GM19099 (cell line): ENCODE measurements at regions not wholly inside any gene's neighbourhood (a gene's known extent, or its start where the extent isn't known, plus 50 kb on each side); places are given as distances from the start of the nearest gene placed in this dataset.

Experiments
- POLR2A ChIP-seq: IDR thresholded peaks from 3 replicates; pipeline ENCODE4 v1.6.1; 2011; ENCODE audit warnings: low read depth; ENCODE audit not compliant: insufficient read length; ENCODE audit errors: extremely low read depth

DNA sequence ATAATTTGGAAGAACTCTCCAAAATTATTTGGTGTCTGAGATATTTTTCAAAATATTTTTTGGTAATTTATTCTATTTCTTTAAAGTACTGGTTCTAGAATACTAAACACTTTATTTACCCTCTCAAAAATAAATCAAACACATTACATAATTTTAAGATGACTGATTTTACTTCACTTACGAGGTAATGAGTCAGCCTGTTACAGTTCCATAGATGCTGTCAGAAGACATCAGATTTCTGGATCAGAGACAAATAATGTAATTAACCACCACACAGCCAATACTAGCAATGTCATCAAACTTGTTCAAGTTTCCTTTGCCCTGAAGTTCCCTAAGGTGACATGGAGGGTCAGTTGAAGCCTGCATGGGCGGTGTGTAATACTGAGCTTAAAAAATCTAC lies 106.1 kb upstream of the CDH9 start:
- no peak for TF ChIP-seq POLR2A

DNA sequence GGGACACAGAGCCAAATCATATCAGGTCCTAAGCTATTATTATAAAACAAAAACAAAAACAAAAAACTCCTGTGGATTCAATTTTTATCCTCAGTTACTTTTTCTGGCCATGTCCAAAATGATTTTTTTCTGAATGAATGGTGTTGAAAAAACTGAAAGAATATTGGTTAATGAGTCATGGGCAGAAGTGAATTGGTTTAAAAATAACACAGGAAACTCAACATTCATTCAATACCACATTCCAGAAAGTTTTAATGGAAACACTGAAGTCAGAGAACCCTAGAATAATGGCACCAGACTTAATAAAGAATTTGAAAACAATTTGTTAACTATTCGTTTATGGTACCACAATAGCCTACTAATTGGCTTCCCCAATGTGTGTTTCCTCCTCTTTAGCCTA lies 102.4 kb upstream of the CDH9 start:
- TF ChIP-seq POLR2A, result no peak

DNA sequence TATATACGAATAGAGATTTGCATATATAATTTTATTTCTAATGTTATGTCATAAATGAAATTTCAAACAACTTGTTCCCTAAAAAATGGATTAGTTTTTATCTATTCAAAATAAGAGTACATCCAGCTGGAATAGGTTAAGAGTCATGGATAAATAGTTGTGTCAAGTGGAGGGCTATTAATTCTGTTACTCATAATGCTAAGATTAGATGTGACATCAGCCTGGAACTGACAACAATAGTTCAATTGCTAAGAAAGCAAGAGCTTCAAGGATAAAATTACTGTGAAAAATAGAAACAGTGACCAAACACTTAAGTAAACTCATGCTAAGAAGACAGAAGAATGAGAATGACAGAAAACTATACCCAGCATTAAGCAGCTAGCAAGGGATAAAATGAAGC lies 92.2 kb upstream of the CDH9 start:
- TF ChIP-seq POLR2A, result no peak

DNA sequence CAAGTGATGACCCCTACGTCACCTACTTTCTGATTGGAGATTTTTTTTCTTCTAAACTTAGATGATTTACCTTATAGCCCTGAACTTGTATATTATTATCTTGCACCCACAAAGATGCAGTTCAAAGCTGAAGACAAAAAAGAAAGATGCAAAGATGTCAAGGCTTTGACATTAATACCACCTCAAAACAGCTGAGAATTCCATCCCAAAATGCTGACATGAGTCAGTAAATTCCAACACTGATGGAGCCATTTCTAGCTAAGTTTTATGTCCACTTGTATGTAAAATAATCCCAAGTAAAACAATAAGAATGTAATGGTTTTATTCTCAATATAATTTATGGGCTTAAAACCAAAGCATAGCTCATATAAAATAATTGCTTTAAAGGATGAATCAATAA lies 91.5 kb upstream of the CDH9 start:
- TF ChIP-seq POLR2A, result no peak

DNA sequence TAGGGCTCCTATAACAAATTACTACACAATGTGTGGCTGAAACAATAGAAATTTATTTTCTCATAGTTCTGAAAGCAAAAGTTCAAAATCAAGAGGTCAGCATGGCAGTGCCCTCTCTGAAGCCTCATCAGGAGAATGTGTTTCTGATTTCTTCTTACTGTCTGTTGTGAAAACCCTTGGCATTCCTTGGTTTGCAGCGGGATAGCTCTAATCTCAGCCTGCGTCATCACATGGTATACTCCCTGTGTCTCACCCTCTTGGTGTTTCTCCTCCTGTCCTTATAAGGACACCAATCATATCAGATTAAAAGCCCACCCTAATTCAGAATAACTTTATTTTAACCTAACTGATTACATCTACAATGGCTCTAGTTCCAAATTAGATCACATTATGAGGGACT lies 87.5 kb upstream of the CDH9 start:
- TF ChIP-seq POLR2A, result no peak

DNA sequence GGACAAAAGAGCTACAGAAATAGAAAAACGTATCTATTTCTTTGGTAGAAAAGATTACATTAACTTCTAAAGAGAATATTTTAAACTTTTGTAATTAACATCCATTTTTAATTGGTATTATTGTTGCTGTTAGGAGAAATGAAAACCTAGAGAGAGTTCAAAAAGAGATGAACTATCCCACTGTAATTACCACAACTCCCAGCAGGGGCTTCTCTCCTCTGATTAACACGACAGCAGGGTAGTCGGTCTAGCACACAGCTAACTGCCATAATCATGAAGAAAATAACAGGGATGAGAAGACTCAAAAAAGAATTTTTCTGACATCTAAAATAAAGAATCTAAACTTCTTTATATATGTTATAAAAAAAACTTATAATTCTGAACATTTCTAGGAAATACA lies 86.2 kb upstream of the CDH9 start:
- no peak for TF ChIP-seq POLR2A

DNA sequence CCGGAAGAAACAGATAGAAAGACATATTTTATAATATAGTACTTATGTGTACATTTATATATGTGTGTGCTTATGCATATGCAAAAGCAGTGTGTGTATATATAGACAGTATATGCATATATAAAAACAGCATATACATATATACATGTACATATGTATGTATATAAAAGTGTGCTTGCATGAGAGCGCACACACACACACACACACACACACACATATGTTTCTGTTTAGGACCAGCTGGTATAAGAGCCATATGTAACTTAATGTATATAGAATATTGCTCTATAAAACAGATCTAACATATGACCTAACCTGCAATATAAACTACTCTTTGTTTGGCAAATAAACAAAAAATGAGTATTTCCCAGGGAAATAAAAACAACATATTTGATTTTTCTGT lies 65.1 kb upstream of the CDH9 start:
- TF ChIP-seq POLR2A, result no peak

DNA sequence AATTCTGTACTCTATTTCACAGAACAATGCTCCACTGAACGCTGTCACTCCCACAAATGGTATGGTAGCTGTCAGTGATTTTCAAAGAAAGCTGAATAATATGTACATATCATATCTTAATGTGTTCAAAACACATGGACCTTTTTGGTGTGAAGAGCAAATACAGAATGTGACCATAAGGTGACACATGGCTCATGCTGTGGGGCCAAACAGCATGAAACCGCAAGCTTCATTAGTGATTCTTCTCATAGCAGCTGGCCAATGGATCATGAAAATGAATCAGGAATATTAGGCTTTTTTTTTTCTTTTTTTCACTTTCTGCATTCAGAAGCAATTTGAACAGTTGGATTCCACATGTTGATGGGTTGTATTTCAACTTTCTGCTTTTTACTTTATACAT lies 54.9 kb upstream of the CDH9 start:
- no peak for TF ChIP-seq POLR2A

DNA sequence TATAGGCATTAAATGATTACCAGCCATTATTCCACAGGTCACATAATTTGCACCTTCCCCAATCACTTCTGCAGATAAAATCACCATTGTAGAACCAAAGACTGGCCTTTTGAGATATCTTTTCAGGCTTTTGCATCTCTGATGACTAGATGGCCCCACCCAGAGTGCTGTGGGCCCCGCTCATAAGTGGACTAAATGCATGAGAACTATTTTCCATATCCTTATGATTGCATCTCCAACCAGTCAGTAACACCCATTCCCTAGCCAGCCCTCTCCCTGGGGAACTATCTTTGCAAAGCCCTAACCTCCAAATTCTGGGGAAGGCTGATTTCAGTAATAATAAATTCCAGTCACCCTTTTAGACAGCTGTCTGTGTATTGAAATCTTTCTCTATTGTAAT lies 53.5 kb upstream of the CDH9 start:
- TF ChIP-seq POLR2A, result no peak
